ENCODE measurements at regions not wholly inside any gene's neighbourhood (a gene's known extent, or its start where the extent isn't known, plus 50 kb on each side); places are given as distances from the start of the nearest gene placed in this dataset.

- no peak for DNase-seq (ENCODE audit: low read depth)
Observed at GRCh38 chr5:153006681-153007080, 483.8 kb upstream of the GRIA1 start.

GRCh38 chr5:153014194-153014593 is 476.3 kb upstream of the GRIA1 start:
- no peak for DNase-seq (ENCODE audit: low read depth)

GRCh38 chr5:153018121-153018520 is 472.3 kb upstream of the GRIA1 start:
- DNase-seq (ENCODE audit: low read depth) = no peak

- DNase-seq (ENCODE audit: low read depth) = no peak
Observed at GRCh38 chr5:153030755-153031725, 459.4 kb upstream of the GRIA1 start.

- no peak for DNase-seq (ENCODE audit: low read depth)
Observed at GRCh38 chr5:153039501-153039900, 451.0 kb upstream of the GRIA1 start.

- no peak for DNase-seq (ENCODE audit: low read depth)
Observed at GRCh38 chr5:153043886-153044285, 446.6 kb upstream of the GRIA1 start.

GRCh38 chr5:153050496-153051179 is 439.8 kb upstream of the GRIA1 start:
- no peak for DNase-seq (ENCODE audit: low read depth)

GRCh38 chr5:153066281-153066680 is 424.2 kb upstream of the GRIA1 start:
- DNase-seq (ENCODE audit: low read depth) = no peak

- DNase-seq (ENCODE audit: low read depth) = no peak
Observed at GRCh38 chr5:153067869-153068268, 422.6 kb upstream of the GRIA1 start.

- no peak for DNase-seq (ENCODE audit: low read depth)
Observed at GRCh38 chr5:153079396-153079795, 411.1 kb upstream of the GRIA1 start.

GRCh38 chr5:153080940-153081339 is 409.5 kb upstream of the GRIA1 start:
- no peak for DNase-seq (ENCODE audit: low read depth)

GRCh38 chr5:153081385-153081784 is 409.1 kb upstream of the GRIA1 start:
- DNase-seq (ENCODE audit: low read depth) = no peak

- DNase-seq (ENCODE audit: low read depth) = no peak
Observed at GRCh38 chr5:153084511-153084910, 406.0 kb upstream of the GRIA1 start.

- no peak for DNase-seq (ENCODE audit: low read depth)
Observed at GRCh38 chr5:153086486-153086885, 404.0 kb upstream of the GRIA1 start.

- DNase-seq (ENCODE audit: low read depth) = no peak
Observed at GRCh38 chr5:153088538-153088937, 401.9 kb upstream of the GRIA1 start.

GRCh38 chr5:153094333-153094732 is 396.1 kb upstream of the GRIA1 start:
- no peak for DNase-seq (ENCODE audit: low read depth)

GRCh38 chr5:153096381-153096780 is 394.1 kb upstream of the GRIA1 start:
- no peak for DNase-seq (ENCODE audit: low read depth)

GRCh38 chr5:153099328-153099727 is 391.1 kb upstream of the GRIA1 start:
- no peak for DNase-seq (ENCODE audit: low read depth)

GRCh38 chr5:153101235-153102180 is 389.0 kb upstream of the GRIA1 start:
- DNase-seq (ENCODE audit: low read depth) = no peak

- no peak for DNase-seq (ENCODE audit: low read depth)
Observed at GRCh38 chr5:153116916-153117315, 373.6 kb upstream of the GRIA1 start.

- DNase-seq (ENCODE audit: low read depth) = no peak
Observed at GRCh38 chr5:153118018-153118417, 372.5 kb upstream of the GRIA1 start.

GRCh38 chr5:153122403-153122802 is 368.1 kb upstream of the GRIA1 start:
- DNase-seq (ENCODE audit: low read depth) = no peak

All from fibroblast of the conjunctiva (primary cell).